Gastroesophageal sphincter (tissue), 4 donors: ENCODE measurements at regions not wholly inside any gene's neighbourhood (a gene's known extent, or its start where the extent isn't known, plus 50 kb on each side); places are given as distances from the start of the nearest gene placed in this dataset.
A peak's percentile ranks its signal among the peaks of the same experiment; 100 is the strongest.

ENCODE experiments used
- ATAC-seq: fragments of 150-250 bp; one replicate; pipeline ENCODE4 v1.9.1; 2016; ENCODE audit warnings: mild to moderate bottlenecking, moderate library complexity
- H3K27ac ChIP-seq, 4 donors: fragments of 200-600 bp; sonication (generic) in 3 of 4; 1 replicate in 3 of 4; 2 replicates in 1 of 4; pipeline ENCODE4 v1.5.1; 2016 to 2019
- H3K27me3 ChIP-seq: fragments of 200-600 bp; sonication (generic); one replicate; pipeline ENCODE4 v1.5.1; 2019
- H3K36me3 ChIP-seq, 2 donors: fragments of 200-600 bp; sonication (generic); one replicate each; pipeline ENCODE4 v1.5.1; 2019; ENCODE audit warnings: control low read depth in 1 of 2
- H3K4me1 ChIP-seq, 3 donors: fragments of 200-600 bp; sonication (generic); 1 replicate in 2 of 3; 2 replicates in 1 of 3; pipeline ENCODE4 v1.5.1; 2016 to 2019; ENCODE audit warnings: control low read depth in 2 of 3
- H3K4me3 ChIP-seq, 2 donors: fragments of 200-600 bp; sonication (generic); one replicate each; pipeline ENCODE4 v1.5.1; 2019; ENCODE audit warnings: mild to moderate bottlenecking in 1 of 2, moderate library complexity in 1 of 2
- H3K9me3 ChIP-seq, 3 donors: fragments of 200-600 bp; sonication (generic); one replicate each; pipeline ENCODE4 v1.5.1; 2017 to 2019; ENCODE audit warnings: control low read depth in 2 of 3
- EP300 ChIP-seq: sonication (generic); formaldehyde crosslinking; IDR thresholded peaks from one replicate; pipeline ENCODE4 v1.6.1; 2017; ENCODE audit warnings: antibody characterized with exemption, mild to moderate bottlenecking
- POLR2A ChIP-seq, 2 donors: fragments of 450-650 bp; IDR thresholded peaks; one replicate each; pipeline ENCODE4 v1.6.1; 2017; ENCODE audit warnings: antibody characterized with exemption in 2 of 2, mild to moderate bottlenecking in 2 of 2, moderate library complexity in 1 of 2
- POLR2AphosphoS5 ChIP-seq: sonication (generic); formaldehyde crosslinking; IDR thresholded peaks from one replicate; pipeline ENCODE4 v1.6.1; 2017; ENCODE audit warnings: antibody characterized with exemption
- WGBS, 2 donors: methylation state at CpG; one replicate each; pipeline ENCODE4 v1.1.5; 2018; ENCODE audit warnings: low coverage in 1 of 2; 5-methylcytosine and 5-hydroxymethylcytosine counted together
- TF ChIP-seq, protein P1 (sequence below), 4 experiments: fragments of 200-600 bp in 2 of 4; fragments of 450-650 bp in 2 of 4; sonication (generic) in 1 of 4; IDR thresholded peaks; one replicate each; pipeline ENCODE4 v1.5.1; 2017 to 2019; ENCODE audit warnings: antibody characterized with exemption in 4 of 4, mild to moderate bottlenecking in 2 of 4, moderate library complexity in 2 of 4

DNA sequence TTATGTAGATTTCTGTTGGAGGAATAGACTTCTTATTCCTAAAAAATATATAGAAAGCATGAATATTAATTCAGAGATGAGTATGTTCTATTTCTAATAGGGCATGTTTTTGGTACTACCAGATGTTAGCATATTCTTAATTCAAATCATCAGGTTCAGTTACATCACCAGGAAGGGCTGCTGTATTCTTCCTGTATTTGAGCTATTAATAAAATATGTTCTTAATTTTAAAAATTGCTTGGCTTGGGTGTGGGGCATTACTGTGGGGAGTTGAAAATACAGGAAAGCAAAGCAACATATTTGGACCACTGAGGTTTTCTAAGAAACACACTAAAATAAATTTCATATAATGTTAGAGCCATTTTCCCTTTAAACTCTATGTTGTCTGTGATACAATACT is 343.0 kb downstream of the EPHA4 start:
- Histone ChIP-seq H3K27ac (peak overlapping the region; percentile 60 to 73 (median 65)), H3K9me3 (no peaks in the 10 kb centered on the region), H3K4me1 (peaks cover 0 to 24% (median 2%) of the 10 kb centered on the region in 3 donors), H3K4me3 (no peak overlapping the region), H3K36me3 (no peaks in the 10 kb centered on the region), H3K27me3 (no peaks in the 10 kb centered on the region)
- TF ChIP-seq EP300, result no peak
- no peak for TF ChIP-seq POLR2A (IDR thresholded peaks at IDR 0.05)
- TF ChIP-seq POLR2AphosphoS5, result no peak
- TF ChIP-seq, protein P1, sequence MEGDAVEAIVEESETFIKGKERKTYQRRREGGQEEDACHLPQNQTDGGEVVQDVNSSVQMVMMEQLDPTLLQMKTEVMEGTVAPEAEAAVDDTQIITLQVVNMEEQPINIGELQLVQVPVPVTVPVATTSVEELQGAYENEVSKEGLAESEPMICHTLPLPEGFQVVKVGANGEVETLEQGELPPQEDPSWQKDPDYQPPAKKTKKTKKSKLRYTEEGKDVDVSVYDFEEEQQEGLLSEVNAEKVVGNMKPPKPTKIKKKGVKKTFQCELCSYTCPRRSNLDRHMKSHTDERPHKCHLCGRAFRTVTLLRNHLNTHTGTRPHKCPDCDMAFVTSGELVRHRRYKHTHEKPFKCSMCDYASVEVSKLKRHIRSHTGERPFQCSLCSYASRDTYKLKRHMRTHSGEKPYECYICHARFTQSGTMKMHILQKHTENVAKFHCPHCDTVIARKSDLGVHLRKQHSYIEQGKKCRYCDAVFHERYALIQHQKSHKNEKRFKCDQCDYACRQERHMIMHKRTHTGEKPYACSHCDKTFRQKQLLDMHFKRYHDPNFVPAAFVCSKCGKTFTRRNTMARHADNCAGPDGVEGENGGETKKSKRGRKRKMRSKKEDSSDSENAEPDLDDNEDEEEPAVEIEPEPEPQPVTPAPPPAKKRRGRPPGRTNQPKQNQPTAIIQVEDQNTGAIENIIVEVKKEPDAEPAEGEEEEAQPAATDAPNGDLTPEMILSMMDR (IDR thresholded peaks at IDR 0.05), result no peak
- no peak for ATAC-seq

DNA sequence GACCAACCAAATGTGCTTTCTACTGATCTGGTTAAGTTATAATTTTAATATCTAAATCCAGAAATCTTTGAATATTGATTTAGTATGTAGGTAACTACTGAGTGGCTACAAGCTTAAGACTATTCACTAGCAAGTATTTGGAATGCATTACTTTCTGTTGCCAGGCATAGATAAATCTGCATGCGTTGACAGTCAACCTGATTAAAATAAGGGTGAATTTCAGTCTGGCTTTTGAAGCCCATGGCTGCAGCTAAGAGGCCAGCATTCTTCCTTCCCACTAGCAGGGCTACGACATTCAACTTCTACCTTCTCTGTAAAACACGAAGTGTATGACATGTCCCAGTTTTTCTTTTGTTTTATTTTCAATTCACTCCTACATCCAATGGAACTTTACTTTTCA is 340.6 kb downstream of the EPHA4 start:
- Histone ChIP-seq H3K4me1 (peaks cover 0 to 24% (median 2%) of the 10 kb centered on the region in 3 donors), H3K36me3 (no peaks in the 10 kb centered on the region), H3K27me3 (no peaks in the 10 kb centered on the region), H3K9me3 (no peaks in the 10 kb centered on the region), H3K4me3 (no peak overlapping the region), H3K27ac (no peak overlapping the region)
- ATAC-seq, result no peak
- 83 to 97% methylated on average over 3 of the region's 3 CpGs for WGBS, 2 donors
- TF ChIP-seq, protein P1 (IDR thresholded peaks at IDR 0.05), result no peak
- TF ChIP-seq POLR2AphosphoS5 (no peak), EP300 (no peak), POLR2A (IDR thresholded peaks at IDR 0.05) (no peak)

DNA sequence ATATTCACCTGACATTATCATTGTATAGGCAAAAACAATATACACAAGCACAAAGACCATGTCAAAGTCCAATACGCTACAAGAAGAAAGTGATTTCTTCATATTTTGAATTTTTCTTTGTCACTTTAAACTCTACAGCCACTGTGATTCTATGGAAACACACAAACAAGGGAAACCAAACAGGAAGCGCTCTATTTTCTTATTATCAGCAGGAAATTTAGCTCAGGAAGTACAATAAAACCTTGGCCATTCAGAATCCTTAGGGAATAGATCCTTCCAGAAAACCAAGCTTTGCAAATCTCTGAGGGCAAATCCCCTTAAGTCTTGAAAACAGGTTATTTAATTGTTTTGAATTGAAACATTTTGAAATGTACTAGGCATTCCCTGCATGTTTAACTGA is 336.2 kb downstream of the EPHA4 start:
- Histone ChIP-seq H3K27ac (no peak overlapping the region), H3K36me3 (no peaks in the 10 kb centered on the region), H3K4me3 (no peak overlapping the region), H3K9me3 (no peaks in the 10 kb centered on the region), H3K4me1 (peaks cover 0 to 7% (median 0%) of the 10 kb centered on the region in 3 donors), H3K27me3 (no peaks in the 10 kb centered on the region)
- TF ChIP-seq, protein P1 (IDR thresholded peaks at IDR 0.05), result no peak
- TF ChIP-seq EP300, result no peak
- no peak for TF ChIP-seq POLR2A (IDR thresholded peaks at IDR 0.05)
- no peak for TF ChIP-seq POLR2AphosphoS5
- peak; percentile 34 for ATAC-seq
- 83 to 90% methylated on average over 2 of the region's 2 CpGs for WGBS, 2 donors

DNA sequence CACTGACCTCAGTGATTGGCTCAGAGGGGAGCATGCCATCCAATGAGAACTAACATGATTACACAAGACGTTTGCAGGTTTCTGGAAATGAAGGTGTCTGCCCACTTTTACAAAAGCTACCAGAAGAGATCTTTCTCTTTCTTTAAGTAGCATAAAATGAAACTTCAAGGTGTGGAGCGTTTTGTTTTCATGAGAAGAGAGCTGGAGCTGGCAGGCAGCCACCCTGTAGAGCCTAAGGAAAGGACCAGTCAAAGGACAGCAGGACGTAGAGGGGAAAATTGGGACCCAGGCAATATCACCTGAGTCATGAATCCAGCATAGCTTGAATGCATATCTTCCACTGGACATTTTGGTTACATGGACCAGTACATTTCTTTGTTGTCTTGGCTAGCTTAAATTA is 331.0 kb downstream of the EPHA4 start:
- WGBS, 2 donors, result 69 to 72% methylated on average over 2 to 3 of the region's 3 CpGs
- Histone ChIP-seq H3K4me1 (peaks cover 0 to 7% (median 0%) of the 10 kb centered on the region in 3 donors), H3K9me3 (no peaks in the 10 kb centered on the region), H3K36me3 (no peaks in the 10 kb centered on the region), H3K4me3 (no peak overlapping the region), H3K27ac (no peak overlapping the region), H3K27me3 (no peaks in the 10 kb centered on the region)
- ATAC-seq, result no peak
- TF ChIP-seq POLR2A (IDR thresholded peaks at IDR 0.05), result no peak
- TF ChIP-seq EP300, result no peak
- TF ChIP-seq, protein P1 (IDR thresholded peaks at IDR 0.05), result no peak
- TF ChIP-seq POLR2AphosphoS5, result no peak

DNA sequence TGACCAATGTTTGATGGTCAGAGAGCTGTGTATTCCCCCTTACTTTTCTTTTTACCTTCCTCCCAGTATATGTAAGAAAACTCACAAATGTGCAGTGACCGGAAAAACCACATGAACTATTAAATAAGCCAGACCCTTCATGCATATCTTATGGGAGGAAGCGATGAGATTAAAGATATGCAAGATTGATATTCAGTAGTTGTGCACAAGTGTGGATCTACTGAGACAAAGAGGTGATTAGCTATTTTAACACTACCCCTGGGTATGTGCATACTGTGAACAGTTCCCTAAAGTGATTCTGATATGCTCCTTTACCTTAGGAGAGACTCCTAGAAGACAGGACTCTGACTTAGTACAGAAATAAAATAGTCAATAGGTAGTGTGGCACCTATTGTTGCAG is 328.3 kb downstream of the EPHA4 start:
- Histone ChIP-seq H3K9me3 (no peaks in the 10 kb centered on the region), H3K27ac (no peak overlapping the region), H3K27me3 (no peaks in the 10 kb centered on the region), H3K4me3 (no peak overlapping the region), H3K36me3 (no peaks in the 10 kb centered on the region), H3K4me1 (peaks cover 0 to 3% (median 0%) of the 10 kb centered on the region in 3 donors)
- TF ChIP-seq EP300, result no peak
- TF ChIP-seq POLR2A (IDR thresholded peaks at IDR 0.05), result no peak
- ATAC-seq, result no peak
- 81 to 100% methylated on average over 2 of the region's 2 CpGs for WGBS, 2 donors
